IMR-90 (cell line): ENCODE measurements at regions not wholly inside any gene's neighbourhood (a gene's known extent, or its start where the extent isn't known, plus 50 kb on each side); places are given as distances from the start of the nearest gene placed in this dataset.

Experiments
- ATAC-seq: fragments of 200-7000 bp; cut with Tn5 transposase; 2 replicates; pipeline ENCODE4 v1.9.1; 2020; ENCODE audit warnings: low read depth, mild to moderate bottlenecking, moderate library complexity
- BruUV-seq: library from RNA; stranded (reverse); fragments of 400-500 nt; replicated peaks from 2 replicates; lab custom pipeline; 2021; lab: Mats Ljungman, UMichigan
- CTCF ChIA-PET: fragments of 300-600 bp; formaldehyde crosslinking; extraction: SDS; loops from one replicate; lab custom pipeline; 2021; ENCODE audit warnings: antibody characterized with exemption; lab: Yijun Ruan, JAX
- POLR2A ChIA-PET: fragments of 300-600 bp; sonication (Branson Sonifier 250); formaldehyde crosslinking; loops from one replicate; lab custom pipeline; 2022; ENCODE audit warnings: antibody characterized with exemption; ENCODE audit not compliant: unreplicated experiment; lab: Charles Lee
- DNase-seq: peaks from one replicate; pipeline ENCODE4 v3.0.0; 2013
- H2AFZ ChIP-seq: replicated peaks from 2 replicates; pipeline ENCODE3; 2013; ENCODE audit warnings: low read length, mild to moderate bottlenecking; ENCODE audit not compliant: poor library complexity
- H2AK5ac ChIP-seq: 2 replicates; pipeline ENCODE4 v1.6.1; 2013; ENCODE audit warnings: low read depth, low read length, inconsistent platforms
- H2AK9ac ChIP-seq: replicated peaks from 2 replicates; pipeline ENCODE3; 2013; ENCODE audit warnings: mild to moderate bottlenecking, low read depth, low read length, moderate library complexity; ENCODE audit not compliant: poor library complexity
- H2BK120ac ChIP-seq: 2 replicates; pipeline ENCODE4 v1.6.1; 2013; ENCODE audit warnings: low read depth, low read length, inconsistent platforms
- H2BK15ac ChIP-seq: 3 replicates; pipeline ENCODE4 v1.6.1; 2013; ENCODE audit warnings: low read depth, low read length, inconsistent platforms
- H2BK20ac ChIP-seq: 2 replicates; pipeline ENCODE4 v1.6.1; 2013; ENCODE audit warnings: low read depth, mild to moderate bottlenecking, inconsistent platforms, low read length, moderate library complexity
- H2BK5ac ChIP-seq: 2 replicates; pipeline ENCODE4 v1.6.1; 2013; ENCODE audit warnings: mild to moderate bottlenecking, low read depth, low read length, inconsistent platforms; ENCODE audit not compliant: poor library complexity, severe bottlenecking
- H3K14ac ChIP-seq: replicated peaks from 2 replicates; pipeline ENCODE4 v1.6.1; 2013; ENCODE audit warnings: low read depth, low read length, inconsistent platforms
- H3K18ac ChIP-seq: 2 replicates; pipeline ENCODE4 v1.6.1; 2013; ENCODE audit warnings: low read depth, low read length, control low read depth
- H3K23ac ChIP-seq: 2 replicates; pipeline ENCODE4 v1.6.1; 2013; ENCODE audit warnings: low read depth, low read length, inconsistent platforms
- H3K27ac ChIP-seq: 2 replicates; pipeline ENCODE4 v1.5.1; 2013; ENCODE audit warnings: mild to moderate bottlenecking, control low read depth, low read length; ENCODE audit not compliant: insufficient read depth
- H3K27me3 ChIP-seq: 2 replicates; pipeline ENCODE4 v1.6.1; 2013; ENCODE audit warnings: low read length; ENCODE audit not compliant: control insufficient read depth, insufficient read depth
- H3K36me3 ChIP-seq: 2 replicates; pipeline ENCODE4 v1.6.1; 2013; ENCODE audit warnings: low read length, mixed read lengths; ENCODE audit not compliant: control insufficient read depth, insufficient read depth
- H3K4ac ChIP-seq: 2 replicates; pipeline ENCODE4 v1.6.1; 2013; ENCODE audit warnings: low read depth, low read length, inconsistent platforms
- H3K4me1 ChIP-seq: 2 replicates; pipeline ENCODE4 v1.6.1; 2013; ENCODE audit warnings: low read length, mixed read lengths; ENCODE audit not compliant: control insufficient read depth, insufficient read depth
- H3K4me2 ChIP-seq: 2 replicates; pipeline ENCODE4 v1.6.1; 2013; ENCODE audit warnings: low read depth, mild to moderate bottlenecking, control low read depth, low read length, moderate library complexity
- H3K4me3 ChIP-seq: 2 replicates; pipeline ENCODE4 v1.5.1; 2013; ENCODE audit warnings: low read depth, mild to moderate bottlenecking, control low read depth, low read length, moderate library complexity; ENCODE audit not compliant: insufficient read depth
- H3K56ac ChIP-seq: 2 replicates; pipeline ENCODE4 v1.6.1; 2013; ENCODE audit warnings: low read length, inconsistent platforms; ENCODE audit not compliant: insufficient read depth; ENCODE audit errors: extremely low read depth
- H3K79me1 ChIP-seq, 2 experiments: 2 replicates each; pipeline ENCODE4 v1.6.1; 2013; ENCODE audit warnings: low read length in 2 of 2, inconsistent platforms in 1 of 2, low read depth in 1 of 2
- H3K9ac ChIP-seq: 2 replicates; pipeline ENCODE4 v1.6.1; 2013; ENCODE audit warnings: low read depth, low read length, control low read depth
- H3K9me1 ChIP-seq: 2 replicates; pipeline ENCODE4 v1.6.1; 2013; ENCODE audit warnings: low read length, inconsistent platforms; ENCODE audit not compliant: insufficient read depth
- H3K9me3 ChIP-seq: 2 replicates; pipeline ENCODE4 v1.6.1; 2013; ENCODE audit warnings: low read length; ENCODE audit not compliant: control insufficient read depth, insufficient read depth
- H4K20me1 ChIP-seq: 2 replicates; pipeline ENCODE4 v1.6.1; 2013; ENCODE audit warnings: low read length, inconsistent platforms; ENCODE audit not compliant: insufficient read depth
- H4K5ac ChIP-seq: 2 replicates; pipeline ENCODE4 v1.6.1; 2013; ENCODE audit warnings: mild to moderate bottlenecking, low read depth, low read length, control low read depth
- H4K8ac ChIP-seq, 2 experiments: 2 replicates each; pipeline ENCODE4 v1.6.1; 2013; ENCODE audit warnings: low read depth in 2 of 2, low read length in 2 of 2, control low read depth in 1 of 2, inconsistent platforms in 1 of 2
- H4K91ac ChIP-seq: 2 replicates; pipeline ENCODE4 v1.6.1; 2013; ENCODE audit warnings: low read depth, low read length, inconsistent platforms; ENCODE audit not compliant: insufficient read depth
- BHLHE40 ChIP-seq: fragments of 150-350 bp; IDR thresholded peaks from 2 replicates; pipeline ENCODE4 v1.6.1; 2016; ENCODE audit warnings: mild to moderate bottlenecking, low read depth, low read length
- CEBPB ChIP-seq: IDR thresholded peaks from 2 replicates; pipeline ENCODE4 v1.6.1; 2012; ENCODE audit warnings: low read depth, low read length, improper control_type of control experiment
- CTCF ChIP-seq: conservative IDR thresholded peaks from 2 replicates; pipeline ENCODE4 v1.5.1; 2012; ENCODE audit warnings: mild to moderate bottlenecking, low read depth, low read length, improper control_type of control experiment
- ELK1 ChIP-seq: fragments of 150-350 bp; IDR thresholded peaks from 2 replicates; pipeline ENCODE4 v1.6.1; 2016; ENCODE audit warnings: low read depth, mild to moderate bottlenecking, low read length, moderate library complexity, borderline replicate concordance
- FOS ChIP-seq: fragments of 150-350 bp; IDR thresholded peaks from 2 replicates; pipeline ENCODE4 v1.6.1; 2016; ENCODE audit warnings: low read depth, low read length
- MAFK ChIP-seq: IDR thresholded peaks from 2 replicates; pipeline ENCODE4 v1.6.1; 2012; ENCODE audit warnings: low read depth, low read length, improper control_type of control experiment
- MAZ ChIP-seq: IDR thresholded peaks from 2 replicates; pipeline ENCODE4 v1.6.1; 2012; ENCODE audit warnings: low read depth, mild to moderate bottlenecking, low read length, improper control_type of control experiment, moderate library complexity, borderline replicate concordance
- MXI1 ChIP-seq: IDR thresholded peaks from 2 replicates; pipeline ENCODE4 v1.6.1; 2012; ENCODE audit warnings: low read depth, mild to moderate bottlenecking, low read length, moderate library complexity, borderline replicate concordance
- NFE2L2 ChIP-seq: fragments of 150-350 bp; IDR thresholded peaks from 2 replicates; pipeline ENCODE4 v1.6.1; 2016; ENCODE audit warnings: low read depth, mild to moderate bottlenecking, low read length
- POLR2A ChIP-seq: IDR thresholded peaks from 2 replicates; pipeline ENCODE4 v1.6.1; 2012; ENCODE audit warnings: mild to moderate bottlenecking, low read depth, low read length
- RAD21 ChIP-seq: IDR thresholded peaks from 2 replicates; pipeline ENCODE4 v1.6.1; 2012; ENCODE audit warnings: low read length, improper control_type of control experiment
- RCOR1 ChIP-seq: IDR thresholded peaks from 2 replicates; pipeline ENCODE4 v1.6.1; 2012; ENCODE audit warnings: mild to moderate bottlenecking, low read length, improper control_type of control experiment; ENCODE audit not compliant: insufficient replicate concordance
- RFX5 ChIP-seq: IDR thresholded peaks from 2 replicates; pipeline ENCODE4 v1.8.0; 2012; ENCODE audit warnings: low read depth, mild to moderate bottlenecking, low read length, moderate library complexity
- SMC3 ChIP-seq: fragments of 150-350 bp; IDR thresholded peaks from 2 replicates; pipeline ENCODE4 v1.6.1; 2016; ENCODE audit warnings: low read depth, mild to moderate bottlenecking, antibody characterized with exemption, low read length, moderate library complexity
- USF2 ChIP-seq: fragments of 150-350 bp; IDR thresholded peaks from 2 replicates; pipeline ENCODE4 v1.6.1; 2017; ENCODE audit warnings: mild to moderate bottlenecking, antibody characterized with exemption, low read length, low read depth
- WGBS, 2 experiments: methylation state at CpG; one replicate each; pipeline versions ENCODE4 v1.1.5 to v1.1.7; 2013; ENCODE audit warnings: missing lambda C conversion rate in 2 of 2; ENCODE audit not compliant: insufficient read length in 1 of 2; ENCODE audit errors: extremely low coverage in 2 of 2; 5-methylcytosine and 5-hydroxymethylcytosine counted together
- dilution Hi-C: fragments of 300-500 bp; cut with HindIII; formaldehyde crosslinking; loops from one replicate; pipeline ENCODE4 v1.14.3; 2018; ENCODE audit warnings: low sequenced_read_pairs; ENCODE audit not compliant: unreplicated experiment
- in situ Hi-C: fragments of 300-500 bp; cut with MboI; formaldehyde crosslinking; loops from 3 replicates; pipeline ENCODE4 v1.14.3; 2019; ENCODE audit warnings: low sequenced_read_pairs, inconsistent platforms, mixed read lengths
- intact Hi-C: fragments of 100-400 bp; cut with micrococcal nuclease; formaldehyde crosslinking; loops from 2 replicates; pipeline ENCODE4 v1.10.0; 2022

DNA sequence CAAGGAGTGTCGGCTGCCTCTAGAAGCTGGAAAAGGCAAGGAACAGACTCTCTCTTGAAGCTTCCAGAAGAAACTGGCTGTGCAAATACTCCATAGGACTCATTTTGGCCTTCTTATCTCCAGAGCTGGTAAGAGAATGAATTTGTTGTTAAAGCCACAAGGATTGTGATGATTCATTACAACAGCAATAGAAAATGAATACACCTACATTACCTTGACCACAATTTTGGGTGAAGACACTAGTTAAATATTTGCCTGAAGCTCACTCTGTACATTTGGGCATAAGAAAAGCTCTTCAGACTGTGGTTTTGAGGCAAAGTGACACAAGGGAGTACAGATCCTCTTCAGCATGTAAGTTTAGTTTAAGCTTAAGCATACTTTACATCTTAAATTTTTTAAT lies 134.5 kb upstream of the TLL1 start:
- H3K9ac ChIP-seq = no peak overlapping the region
- dilution Hi-C loops = no loop called here

More for the DNA sequence above, 134.5 kb upstream of the TLL1 start:
- ATAC-seq = no peak
- H2BK15ac ChIP-seq = no peak overlapping the region
- no peak overlapping the region for H2BK5ac ChIP-seq
- TF ChIP-seq RCOR1 = no peak
- no peak for TF ChIP-seq POLR2A
- TF ChIP-seq CTCF = no peak
- TF ChIP-seq ELK1 = no peak
- no peak for TF ChIP-seq RAD21
- TF ChIP-seq BHLHE40 = no peak
- no peak for TF ChIP-seq RFX5
- no peak for TF ChIP-seq USF2
- TF ChIP-seq MAZ = no peak
- no peak for TF ChIP-seq CEBPB
- TF ChIP-seq MXI1 = no peak
- TF ChIP-seq MAFK = no peak
- no peak for TF ChIP-seq SMC3
- TF ChIP-seq FOS = no peak
- TF ChIP-seq NFE2L2 = no peak
- BruUV-seq = no TSS peak
- no CpG with 5 or more reads among the region's 1 CpG for WGBS, 2 experiments
- no peak overlapping the region for H4K5ac ChIP-seq
- H4K20me1 ChIP-seq = no peaks in the 10 kb centered on the region
- no peak overlapping the region for H2AK9ac ChIP-seq
- no peak overlapping the region for H3K56ac ChIP-seq
- H4K8ac ChIP-seq = no peak overlapping the region
- H3K27ac ChIP-seq = no peak overlapping the region
- no peak for DNase-seq
- H2BK120ac ChIP-seq = no peak overlapping the region
- H2BK20ac ChIP-seq = no peak overlapping the region
- no peak overlapping the region for H3K23ac ChIP-seq
- no peak overlapping the region for H4K91ac ChIP-seq
- intact Hi-C loops (no loop called here), in situ Hi-C loops (no loop called here)
- no peaks in the 10 kb centered on the region for H3K4me1 ChIP-seq
- no peak overlapping the region for H3K4me2 ChIP-seq
- H3K79me1 ChIP-seq = no peaks in the 10 kb centered on the region
- H2AFZ ChIP-seq = no peak overlapping the region
- H3K9me3 ChIP-seq = peaks cover 4% of the 10 kb centered on the region
- ChIA-PET CTCF (no interaction called here), POLR2A (no interaction called here)
- no peak overlapping the region for H2AK5ac ChIP-seq
- no peak overlapping the region for H3K14ac ChIP-seq
- no peak overlapping the region for H3K4me3 ChIP-seq
- no peak overlapping the region for H3K4ac ChIP-seq
- H3K9me1 ChIP-seq = no peaks in the 10 kb centered on the region
- H3K18ac ChIP-seq = no peak overlapping the region
- no peaks in the 10 kb centered on the region for H3K36me3 ChIP-seq
- no peaks in the 10 kb centered on the region for H3K27me3 ChIP-seq
